HG03378 (cell line): ENCODE measurements at regions not wholly inside any gene's neighbourhood (a gene's known extent, or its start where the extent isn't known, plus 50 kb on each side); places are given as distances from the start of the nearest gene placed in this dataset.
"Not testable (repeated sequence)": the region's sequence is repeated elsewhere in the genome, so short reads cannot be mapped to it uniquely, and the experiment has no call there.

Source experiments
- ATAC-seq: cut with Tn5 transposase; IDR thresholded peaks from one replicate; pipeline ENCODE4 v1.9.1; 2021; ENCODE audit warnings: mild to moderate bottlenecking, moderate library complexity; ENCODE audit not compliant: unreplicated experiment

DNA sequence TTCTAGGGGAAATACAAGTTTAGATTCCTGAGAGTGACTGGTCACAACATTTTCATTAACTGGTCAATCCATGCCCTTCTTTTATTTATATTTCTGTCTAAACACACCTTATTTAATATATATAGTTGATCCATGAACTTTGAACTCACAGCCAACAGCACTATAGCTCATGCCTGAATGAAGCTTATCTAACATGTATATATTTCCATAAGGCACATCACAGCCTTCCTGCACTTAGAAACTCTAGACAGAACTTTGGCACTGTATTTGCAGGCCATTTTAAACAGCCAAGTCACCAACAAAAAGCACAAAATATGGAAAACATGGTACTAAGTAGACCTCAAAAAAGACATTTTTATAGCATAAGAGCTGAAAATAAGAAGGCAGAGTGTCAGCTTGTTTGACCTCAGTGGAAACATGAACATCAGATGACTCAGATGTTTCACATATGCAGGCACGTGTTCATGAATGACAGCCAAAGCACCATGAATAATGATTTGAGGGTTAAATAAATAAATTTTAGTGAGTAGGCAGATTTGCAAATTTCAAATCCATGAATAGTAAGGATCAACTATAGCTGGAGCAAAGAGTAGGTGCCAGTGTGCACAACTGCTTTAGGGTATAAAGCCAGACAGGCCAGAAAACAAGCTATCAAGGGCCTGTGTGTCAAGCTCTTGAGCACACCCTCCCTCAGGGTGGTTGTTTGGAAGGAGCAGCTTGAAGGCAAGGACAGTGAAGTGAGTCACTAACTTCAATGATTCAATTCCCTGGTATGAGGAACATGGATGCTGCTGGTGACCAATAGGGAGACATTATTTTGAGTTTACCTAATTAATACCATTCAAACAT, 88.9 kb upstream of the NT5E start:
- ATAC-seq = peak; percentile 69

GRCh38 chr6:85357651-85358050, 92.2 kb upstream of the NT5E start:
- ATAC-seq = no peak

- not testable (repeated sequence) for ATAC-seq
These were observed 93.1 kb upstream of the NT5E start for GRCh38 chr6:85356743-85357142.

GRCh38 chr6:85355816-85356215, 94.1 kb upstream of the NT5E start:
- no peak for ATAC-seq

- peak; percentile 66 for ATAC-seq
These were observed 94.9 kb upstream of the NT5E start for GRCh38 chr6:85354761-85355618.

DNA sequence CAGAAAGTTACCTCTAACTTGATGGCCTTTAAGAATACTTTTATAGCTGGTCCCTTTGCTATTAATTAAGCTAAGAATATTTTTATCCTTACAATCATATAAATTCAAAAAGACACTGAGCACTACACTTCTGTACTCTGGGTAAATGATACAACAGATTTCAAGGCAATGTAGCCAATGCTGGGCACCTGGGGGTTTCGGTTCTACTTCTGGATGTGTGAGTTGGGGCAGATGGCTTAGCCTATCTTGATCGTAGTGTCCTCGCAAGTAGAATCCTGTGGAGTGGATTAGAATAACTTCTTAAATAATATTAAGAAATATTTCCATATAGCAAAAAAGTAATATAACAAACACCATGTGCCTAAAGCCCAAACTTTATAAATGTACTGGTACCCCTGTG, 96.9 kb upstream of the NT5E start:
- ATAC-seq = no peak

DNA sequence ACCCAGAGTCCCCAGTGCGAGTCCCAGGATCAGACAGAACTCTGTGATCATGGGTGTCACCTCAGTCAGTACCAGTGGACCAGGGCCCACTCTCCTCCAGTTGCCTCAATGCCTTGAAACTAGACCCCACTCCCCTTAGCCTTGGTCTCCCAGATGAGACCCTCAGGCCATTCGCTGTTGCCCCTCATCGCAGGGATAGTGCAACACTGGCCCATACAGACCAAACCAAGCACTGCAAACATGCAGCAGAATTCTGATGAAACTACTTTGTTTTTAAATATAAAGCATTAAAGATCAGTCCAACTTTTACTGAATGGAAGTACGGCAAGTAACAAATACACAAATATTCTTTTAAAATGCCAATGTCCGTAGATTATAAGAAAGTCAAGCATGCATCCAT, 101.2 kb upstream of the NT5E start:
- ATAC-seq = no peak

- ATAC-seq = no peak
These were observed 102.1 kb upstream of the NT5E start for GRCh38 chr6:85347812-85348211.

DNA sequence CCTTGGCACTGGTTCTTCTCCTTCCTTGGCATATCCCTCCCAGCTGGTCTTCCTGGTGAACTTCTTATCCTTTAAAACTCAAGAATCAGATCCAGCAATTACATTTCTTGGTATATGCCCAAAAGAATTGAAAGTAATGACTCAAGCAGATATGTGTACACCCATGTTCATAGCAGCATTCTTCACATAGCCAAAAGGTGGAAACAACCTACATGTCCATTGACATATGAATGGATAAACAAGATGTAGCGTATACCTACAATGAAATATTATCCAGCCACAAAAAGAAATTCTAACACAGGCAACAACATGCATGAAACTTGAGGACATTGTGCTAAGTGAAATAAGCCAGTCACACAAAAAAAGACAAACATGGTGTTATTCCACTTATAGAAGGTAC, 103.7 kb upstream of the NT5E start:
- ATAC-seq = no peak

- ATAC-seq = no peak
These were observed 104.9 kb upstream of the NT5E start for GRCh38 chr6:85344996-85345395.

- no peak for ATAC-seq
These were observed 106.5 kb upstream of the NT5E start for GRCh38 chr6:85343428-85343827.

GRCh38 chr6:85329196-85329595, 120.7 kb upstream of the NT5E start:
- ATAC-seq = no peak

DNA sequence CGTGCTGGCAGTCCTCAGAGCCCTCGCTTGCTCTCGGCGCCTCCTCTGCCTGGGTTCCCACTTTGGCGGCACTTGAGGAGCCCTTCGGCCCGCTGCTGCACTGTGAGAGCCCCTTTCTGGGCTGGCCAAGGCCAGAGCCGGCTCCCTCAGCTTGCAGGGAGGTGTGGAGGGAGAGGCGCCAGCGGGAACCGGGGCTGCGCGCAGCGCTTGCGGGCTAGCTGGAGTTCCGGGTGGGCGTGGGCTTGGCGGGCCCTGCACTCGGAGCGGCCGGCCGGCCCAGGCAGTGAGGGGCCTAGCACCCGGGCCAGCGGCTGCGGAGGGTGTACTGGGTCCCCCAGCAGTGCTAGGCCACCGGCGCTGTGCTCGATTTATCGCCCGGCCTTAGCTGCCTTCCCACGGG, 124.1 kb upstream of the NT5E start:
- not testable (repeated sequence) for ATAC-seq

GRCh38 chr6:85323435-85324040, 126.3 kb upstream of the NT5E start:
- ATAC-seq = peak; percentile 83

DNA sequence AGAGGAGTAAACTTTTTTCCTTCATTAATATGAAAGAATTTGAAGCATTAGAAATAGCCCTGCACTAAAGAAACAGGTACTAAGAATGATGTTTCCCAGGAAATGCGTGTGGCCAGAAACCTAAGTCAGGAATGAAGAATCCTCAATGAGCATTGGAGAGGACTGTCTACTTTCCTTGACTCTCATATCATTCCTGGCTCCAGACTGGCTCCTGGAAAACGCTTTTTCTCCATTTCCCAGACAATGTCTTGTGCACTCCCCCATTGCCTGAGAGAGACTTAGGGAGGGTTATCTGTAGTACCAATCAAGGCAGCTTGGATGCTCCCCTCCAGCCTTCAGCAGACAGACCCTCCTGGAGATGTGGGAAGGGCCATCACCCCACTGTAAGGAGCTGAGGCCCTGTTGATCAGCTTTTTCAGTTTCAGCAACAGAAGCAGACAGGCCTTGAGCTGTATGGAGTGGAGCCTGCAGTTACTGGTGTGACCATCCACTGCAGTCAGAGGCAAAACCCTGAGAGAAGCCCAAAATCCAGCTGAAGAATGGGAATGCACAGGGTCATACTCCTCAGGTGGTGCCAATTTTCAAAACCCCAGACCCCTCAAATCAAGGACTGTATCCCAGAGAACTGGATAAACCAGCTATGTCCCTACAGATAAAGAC, 127.3 kb upstream of the NT5E start:
- no peak for ATAC-seq

- no peak for ATAC-seq
These were observed 128.0 kb upstream of the NT5E start for GRCh38 chr6:85321906-85322305.

DNA sequence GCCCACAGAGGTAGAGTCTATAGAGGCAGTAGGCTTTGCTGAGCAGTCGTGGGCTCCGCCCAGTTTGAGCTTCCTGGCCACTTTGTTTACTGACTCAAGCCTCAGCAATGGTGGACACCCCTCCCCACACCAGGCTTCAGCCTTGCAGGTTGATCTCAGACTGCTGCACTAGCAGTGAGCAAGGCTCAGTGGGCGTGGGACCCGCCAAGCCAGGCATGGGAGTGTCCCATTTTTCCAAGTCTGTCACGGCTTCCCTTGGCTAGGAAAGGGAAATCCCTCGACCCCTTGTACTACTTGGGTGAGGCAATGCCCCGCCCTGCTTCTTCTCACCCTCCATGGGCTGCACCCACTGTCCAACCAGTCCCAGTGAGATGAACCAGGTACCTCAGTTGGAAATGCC, 135.3 kb upstream of the NT5E start:
- ATAC-seq = no peak

DNA sequence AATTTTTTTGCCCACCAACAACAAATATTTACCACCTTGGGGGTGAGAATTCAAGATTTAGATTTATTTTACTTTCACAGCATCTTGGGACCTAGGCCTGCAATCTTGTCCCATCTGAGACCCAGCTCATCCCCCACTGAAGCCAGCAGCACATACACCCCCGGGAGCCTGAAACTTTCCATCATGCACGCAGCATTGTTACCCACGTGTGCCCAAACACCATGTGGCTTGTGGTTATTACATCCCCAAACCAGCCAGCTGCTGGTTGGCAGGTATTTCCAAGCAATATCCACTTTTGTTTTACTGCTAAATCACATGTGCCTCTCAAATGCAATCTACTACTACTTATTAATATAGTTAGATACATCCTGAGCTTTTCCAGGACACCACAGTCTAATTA, 149.3 kb upstream of the NT5E start:
- ATAC-seq = no peak

DNA sequence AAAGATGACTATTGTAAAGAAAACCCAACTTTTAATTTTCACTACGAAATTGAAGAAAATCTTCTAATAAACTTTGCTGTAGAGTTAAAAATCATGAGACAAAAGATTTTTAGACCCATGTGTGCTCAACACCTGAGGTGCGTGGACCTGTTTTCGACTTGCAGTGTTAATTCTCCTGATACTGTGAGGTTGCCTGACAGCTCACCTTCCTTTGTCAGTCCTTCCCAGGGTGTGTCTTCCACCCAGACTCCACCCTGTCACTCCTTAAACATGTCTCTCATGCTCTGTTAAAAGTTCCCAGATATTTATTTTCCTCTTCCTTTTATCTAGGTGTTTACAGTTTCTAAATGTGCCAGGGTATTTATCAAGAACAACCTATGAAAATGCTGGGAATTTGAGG, 151.3 kb upstream of the NT5E start:
- ATAC-seq = no peak

- no peak for ATAC-seq
These were observed 158.6 kb upstream of the NT5E start for GRCh38 chr6:85291326-85291725.

DNA sequence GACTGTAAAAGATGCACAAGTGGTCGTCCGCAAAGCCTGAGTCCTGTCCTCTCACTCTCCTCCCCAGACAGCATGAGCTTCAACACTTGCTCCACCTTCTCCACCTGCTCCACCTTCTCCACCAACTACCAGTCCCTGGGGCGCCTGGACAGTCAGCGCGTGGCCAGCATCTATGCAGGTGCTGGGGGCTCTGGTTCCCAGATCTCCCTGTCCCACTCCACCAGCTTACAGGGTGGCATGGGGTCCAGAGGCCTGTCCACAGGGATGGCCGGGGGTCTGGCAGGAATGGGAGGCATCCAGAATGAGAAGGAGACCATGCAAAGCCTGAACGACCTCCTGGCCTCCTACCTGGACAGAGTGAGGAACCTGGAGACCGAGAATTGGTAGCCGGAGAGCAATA, 162.2 kb upstream of the NT5E start:
- ATAC-seq = no peak
